IPS-15b (cell line): ENCODE measurements at regions not wholly inside any gene's neighbourhood (a gene's known extent, or its start where the extent isn't known, plus 50 kb on each side); places are given as distances from the start of the nearest gene placed in this dataset.
"Not testable (repeated sequence)": the region's sequence is repeated elsewhere in the genome, so short reads cannot be mapped to it uniquely, and the experiment has no call there.

Experiments
- H3K27me3 ChIP-seq: one replicate; pipeline ENCODE4 v1.6.1; 2013; ENCODE audit warnings: low read length; ENCODE audit not compliant: control insufficient read depth, insufficient read depth
- H3K36me3 ChIP-seq: one replicate; pipeline ENCODE4 v1.6.1; 2013; ENCODE audit warnings: low read length; ENCODE audit not compliant: control insufficient read depth, insufficient read depth
- H3K4me1 ChIP-seq: one replicate; pipeline ENCODE4 v1.6.1; 2013; ENCODE audit warnings: mild to moderate bottlenecking, low read length; ENCODE audit not compliant: control insufficient read depth, insufficient read depth
- H3K4me3 ChIP-seq: one replicate; pipeline ENCODE4 v1.5.1; 2013; ENCODE audit warnings: low read depth, low read length
- H3K9ac ChIP-seq: one replicate; pipeline ENCODE4 v1.6.1; 2013; ENCODE audit warnings: low read depth, mild to moderate bottlenecking, low read length
- H3K9me3 ChIP-seq: one replicate; pipeline ENCODE4 v1.6.1; 2013; ENCODE audit warnings: mild to moderate bottlenecking, low read length; ENCODE audit not compliant: control insufficient read depth, insufficient read depth

DNA sequence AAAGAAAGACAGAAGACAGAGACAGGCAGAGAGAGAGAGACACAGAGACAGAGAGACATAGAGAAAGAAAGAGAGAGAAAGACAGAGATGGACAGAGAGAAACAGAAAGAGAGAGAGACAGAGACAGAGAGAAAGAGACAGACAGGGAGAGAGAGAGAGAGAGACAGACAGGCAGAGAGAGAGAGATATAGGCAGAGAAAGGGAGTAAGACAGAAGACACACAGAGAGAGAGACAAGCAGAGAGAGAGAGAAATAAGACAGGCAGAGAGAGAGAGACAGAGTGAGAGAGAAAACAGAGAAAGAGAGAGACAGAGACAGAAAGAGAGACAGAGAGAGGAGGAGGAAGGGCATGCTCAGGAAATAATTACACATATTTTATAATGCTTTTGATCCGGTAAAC is 758.3 kb upstream of the DEFB115 start:
- Histone ChIP-seq H3K4me3 (peak overlapping the region; percentile 22), H3K36me3 (no peaks in the 10 kb centered on the region), H3K9ac (no peak overlapping the region), H3K4me1 (peaks cover 5% of the 10 kb centered on the region), H3K27me3 (peaks cover 8% of the 10 kb centered on the region), H3K9me3 (no peaks in the 10 kb centered on the region)

DNA sequence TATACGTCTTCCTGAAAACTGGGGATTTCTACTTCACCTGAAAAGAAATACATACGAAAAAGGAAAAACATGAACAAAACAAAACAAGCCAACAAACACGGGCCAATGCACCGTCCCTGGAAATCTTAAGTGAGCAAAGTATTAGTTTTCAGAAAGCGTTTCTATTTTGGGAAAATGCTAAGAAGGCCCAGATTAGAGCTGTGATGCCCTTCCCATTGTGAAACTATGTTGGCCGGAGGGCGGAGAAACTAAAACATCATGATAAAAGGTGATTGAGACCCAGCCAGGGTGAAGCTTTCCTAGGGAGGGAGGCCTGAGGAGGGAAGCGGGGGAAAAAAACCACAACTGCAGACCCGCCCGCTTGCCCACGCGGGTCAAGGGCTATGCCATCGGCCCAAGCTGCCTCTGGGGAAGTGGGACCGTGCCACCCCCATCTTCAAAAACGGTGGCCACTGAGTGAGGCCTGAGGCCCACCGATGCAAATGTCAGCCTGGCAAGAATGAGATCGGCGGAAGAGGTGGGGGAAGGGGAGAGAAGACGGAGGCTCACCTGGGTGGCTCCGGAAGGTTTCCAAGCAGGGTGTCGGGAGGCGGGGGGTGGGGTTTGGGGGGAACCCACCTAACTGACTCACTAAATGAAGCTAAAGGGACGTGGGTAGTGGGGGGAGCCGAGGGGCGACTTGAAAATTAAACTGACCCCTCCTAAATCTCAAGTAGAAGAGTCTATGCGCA is 757.6 kb upstream of the DEFB115 start:
- peak overlapping the region; percentile 22 for H3K4me3 ChIP-seq
- H3K9ac ChIP-seq, H3K27me3 ChIP-seq, H3K4me1 ChIP-seq, H3K36me3 ChIP-seq, H3K9me3 ChIP-seq: not testable (repeated sequence)

DNA sequence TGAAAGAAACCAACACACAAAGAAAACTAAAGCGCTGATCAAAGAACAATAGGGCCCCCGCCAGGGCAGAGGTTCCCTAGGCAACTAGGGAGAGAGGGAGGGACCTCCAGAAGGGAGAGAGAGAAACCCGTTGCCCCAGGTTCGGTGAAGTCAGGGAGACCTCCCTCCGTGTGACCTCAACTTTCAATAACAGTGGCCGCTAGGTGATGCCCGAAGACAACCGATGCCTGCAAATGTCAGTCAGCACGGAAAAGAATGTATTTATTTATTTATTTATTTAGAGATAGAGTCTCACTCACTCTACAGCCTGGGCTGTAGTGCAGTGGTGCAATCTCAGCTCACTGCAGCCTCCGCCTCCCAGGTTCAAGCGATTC is 757.0 kb upstream of the DEFB115 start:
- H3K9ac ChIP-seq, H3K36me3 ChIP-seq, H3K4me3 ChIP-seq, H3K4me1 ChIP-seq, H3K27me3 ChIP-seq, H3K9me3 ChIP-seq: not testable (repeated sequence)

DNA sequence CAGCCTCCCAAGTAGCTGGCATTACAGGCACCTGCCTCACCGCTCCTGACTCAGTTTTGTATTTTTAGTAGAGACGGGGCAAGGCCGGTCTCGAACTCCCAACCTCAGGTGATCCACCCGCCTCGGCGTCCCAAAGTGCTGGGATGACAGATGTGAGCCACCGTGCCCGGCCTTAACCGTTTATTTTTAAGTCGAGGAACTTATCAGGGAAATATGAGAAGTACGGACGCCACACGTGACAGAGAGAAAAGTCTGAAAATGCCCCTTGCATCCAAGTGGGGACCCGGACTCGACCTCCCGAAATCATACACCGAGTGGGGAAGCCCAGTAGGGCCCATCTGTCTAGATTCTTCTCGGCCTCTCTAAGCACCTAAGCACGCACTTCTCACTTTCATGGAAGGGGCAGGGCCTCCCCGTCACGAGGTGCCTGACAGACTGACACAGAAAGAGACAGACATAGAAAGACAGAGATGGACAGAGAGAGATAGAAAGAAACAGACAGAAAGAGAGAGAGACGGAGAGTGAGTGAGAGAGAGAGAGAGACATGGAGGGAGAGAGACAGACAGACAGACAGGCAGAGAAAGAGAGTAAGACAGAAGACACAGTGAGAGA is 756.5 kb upstream of the DEFB115 start:
- no peaks in the 10 kb centered on the region for H3K36me3 ChIP-seq
- no peak overlapping the region for H3K9ac ChIP-seq
- H3K9me3 ChIP-seq: no peaks in the 10 kb centered on the region
- H3K4me3 ChIP-seq: no peak overlapping the region
- peaks cover 5% of the 10 kb centered on the region for H3K4me1 ChIP-seq
- peaks cover 8% of the 10 kb centered on the region for H3K27me3 ChIP-seq

DNA sequence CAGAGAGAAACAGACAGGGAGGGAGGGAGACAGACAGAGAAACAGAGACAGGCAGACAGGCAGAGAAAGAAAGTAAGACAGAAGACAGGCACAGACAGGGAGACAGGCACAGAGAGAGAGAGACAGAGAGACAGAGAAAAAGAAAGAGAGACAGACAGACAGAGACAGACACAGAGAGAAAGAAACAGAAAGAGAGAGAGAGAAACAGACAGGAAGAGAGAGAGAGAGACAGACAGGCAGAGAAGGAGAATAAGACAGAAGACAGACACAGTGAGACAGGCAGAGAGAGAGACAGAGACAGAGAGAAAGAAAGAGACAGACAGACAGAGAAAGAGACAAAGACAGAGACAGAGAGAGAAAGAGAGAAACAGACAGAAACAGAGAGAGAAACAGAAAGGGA is 754.8 kb upstream of the DEFB115 start:
- Histone ChIP-seq H3K9me3 (no peaks in the 10 kb centered on the region), H3K36me3 (no peaks in the 10 kb centered on the region)

DNA sequence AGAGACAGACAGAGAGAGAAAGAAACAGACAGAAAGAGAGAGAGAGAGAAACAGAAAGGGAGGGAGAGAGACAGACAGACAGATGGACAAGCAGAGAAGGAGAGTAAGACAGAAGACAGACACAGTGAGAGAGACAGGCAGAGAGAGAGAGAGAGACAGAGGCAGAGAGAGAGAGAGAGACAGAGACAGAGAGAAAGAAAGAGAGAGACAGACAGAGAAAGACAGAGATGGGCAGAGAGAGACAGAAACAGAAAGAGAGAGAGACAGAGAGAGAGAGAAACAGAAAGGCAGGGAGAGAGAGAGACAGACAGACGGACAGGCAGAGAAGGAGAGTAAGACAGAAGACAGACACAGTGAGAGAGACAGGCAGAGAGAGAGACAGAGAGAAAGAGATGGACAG is 754.3 kb upstream of the DEFB115 start:
- not testable (repeated sequence) for H3K4me1 ChIP-seq, H3K27me3 ChIP-seq, H3K36me3 ChIP-seq, H3K9ac ChIP-seq, H3K9me3 ChIP-seq, H3K4me3 ChIP-seq

More for the DNA sequence above, 754.8 kb upstream of the DEFB115 start:
- H3K4me1 ChIP-seq: peaks cover 5% of the 10 kb centered on the region
- H3K9ac ChIP-seq: no peak overlapping the region
- no peak overlapping the region for H3K4me3 ChIP-seq
- peaks cover 8% of the 10 kb centered on the region for H3K27me3 ChIP-seq

DNA sequence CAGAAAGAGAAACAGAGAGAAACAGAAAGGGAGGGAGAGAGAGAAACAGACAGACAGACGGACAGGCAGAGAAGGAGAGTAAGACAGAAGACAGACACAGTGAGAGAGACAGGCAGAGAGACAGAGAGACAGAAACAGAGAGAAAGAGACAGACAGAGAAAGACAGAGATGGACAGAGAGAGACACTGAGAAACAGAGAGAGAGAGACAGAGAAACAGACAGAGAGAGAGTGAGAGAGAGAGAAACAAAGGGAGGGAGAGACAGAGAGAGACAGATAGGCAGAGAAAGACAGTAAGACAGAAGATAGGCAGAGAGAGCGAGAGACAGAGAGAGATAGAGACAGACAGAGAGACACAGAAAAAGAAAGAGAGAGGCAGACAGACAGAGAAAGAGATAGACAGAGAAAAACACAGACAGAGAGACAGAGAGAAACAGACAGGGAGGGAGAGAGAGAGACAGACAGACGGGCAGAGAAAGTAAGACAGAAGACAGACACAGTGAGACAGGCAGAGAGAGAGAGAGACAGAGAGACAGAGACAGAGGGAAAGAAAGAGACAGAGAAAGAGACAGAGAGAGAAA is 753.4 kb upstream of the DEFB115 start:
- H3K4me1 ChIP-seq: no peaks in the 10 kb centered on the region

DNA sequence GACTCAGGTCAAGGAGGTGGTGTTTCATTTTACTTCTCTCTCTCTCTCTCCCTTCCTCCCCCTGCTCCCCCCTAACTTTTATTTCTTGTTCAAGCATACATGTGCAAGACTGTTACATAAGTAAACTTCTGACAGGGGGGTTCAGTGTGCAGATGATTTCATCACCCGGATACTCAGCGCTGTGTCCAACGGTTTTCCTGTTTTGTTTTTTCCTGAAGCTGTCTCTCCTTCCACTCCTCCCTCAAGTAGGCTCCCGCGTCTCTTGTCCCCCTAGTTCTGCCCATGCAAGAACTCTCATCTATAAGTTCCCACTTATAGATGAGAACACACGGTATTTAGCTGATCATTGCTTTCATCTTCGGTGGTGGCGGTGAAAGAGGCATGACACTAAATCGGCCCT is 751.9 kb upstream of the DEFB115 start:
- H3K4me1 ChIP-seq: no peaks in the 10 kb centered on the region
- no peaks in the 10 kb centered on the region for H3K9me3 ChIP-seq

More for the DNA sequence above, 753.4 kb upstream of the DEFB115 start:
- Histone ChIP-seq H3K27me3 (peaks cover 8% of the 10 kb centered on the region), H3K9me3 (no peaks in the 10 kb centered on the region), H3K4me3 (no peak overlapping the region), H3K9ac (no peak overlapping the region), H3K36me3 (no peaks in the 10 kb centered on the region)

DNA sequence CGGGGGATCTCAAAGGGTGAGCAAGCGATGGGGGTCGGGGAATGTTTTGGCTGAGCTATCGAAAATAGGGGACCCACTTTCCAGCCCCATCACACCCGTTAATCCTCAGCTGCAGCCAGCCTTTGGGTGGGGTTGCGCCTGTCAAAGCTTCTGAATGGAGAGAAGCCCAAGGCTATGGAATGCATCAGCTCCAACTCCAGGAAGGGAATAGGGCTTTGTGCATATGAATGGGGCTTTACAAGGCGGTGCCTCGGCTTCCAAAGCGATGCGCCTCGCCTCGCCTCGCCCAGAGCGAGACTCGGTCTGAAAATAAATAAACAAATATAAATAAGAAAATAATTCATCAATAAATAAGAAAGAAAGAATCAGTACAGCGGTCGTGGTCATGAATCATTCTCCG is 751.4 kb upstream of the DEFB115 start:
- Histone ChIP-seq H3K4me1 (no peaks in the 10 kb centered on the region), H3K9ac (no peak overlapping the region), H3K4me3 (no peak overlapping the region), H3K9me3 (no peaks in the 10 kb centered on the region), H3K36me3 (no peaks in the 10 kb centered on the region), H3K27me3 (peaks cover 8% of the 10 kb centered on the region)

More for the DNA sequence above, 751.9 kb upstream of the DEFB115 start:
- Histone ChIP-seq H3K36me3 (no peaks in the 10 kb centered on the region), H3K9ac (no peak overlapping the region), H3K27me3 (peaks cover 8% of the 10 kb centered on the region), H3K4me3 (no peak overlapping the region)

DNA sequence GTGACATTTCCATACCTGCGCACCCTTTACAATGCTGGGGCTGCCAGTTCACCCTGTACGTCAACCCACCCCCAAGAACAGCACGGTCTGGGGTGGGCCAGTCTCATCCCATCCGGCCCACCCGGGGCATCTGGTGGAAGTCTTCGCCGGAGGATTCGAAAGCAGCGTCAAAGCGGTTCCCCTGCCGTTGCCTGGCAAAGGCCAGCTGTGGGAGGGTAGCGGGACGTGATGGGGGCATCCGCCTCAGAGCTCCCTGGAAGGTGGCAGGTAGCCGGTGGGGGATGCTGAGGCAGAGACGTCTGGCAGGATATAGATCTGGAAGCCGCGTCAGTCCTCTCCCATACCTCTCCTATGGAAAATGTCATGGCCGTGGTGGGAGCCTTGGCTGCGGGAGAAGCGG is 749.1 kb upstream of the DEFB115 start:
- H3K9me3 ChIP-seq: not testable (repeated sequence)

DNA sequence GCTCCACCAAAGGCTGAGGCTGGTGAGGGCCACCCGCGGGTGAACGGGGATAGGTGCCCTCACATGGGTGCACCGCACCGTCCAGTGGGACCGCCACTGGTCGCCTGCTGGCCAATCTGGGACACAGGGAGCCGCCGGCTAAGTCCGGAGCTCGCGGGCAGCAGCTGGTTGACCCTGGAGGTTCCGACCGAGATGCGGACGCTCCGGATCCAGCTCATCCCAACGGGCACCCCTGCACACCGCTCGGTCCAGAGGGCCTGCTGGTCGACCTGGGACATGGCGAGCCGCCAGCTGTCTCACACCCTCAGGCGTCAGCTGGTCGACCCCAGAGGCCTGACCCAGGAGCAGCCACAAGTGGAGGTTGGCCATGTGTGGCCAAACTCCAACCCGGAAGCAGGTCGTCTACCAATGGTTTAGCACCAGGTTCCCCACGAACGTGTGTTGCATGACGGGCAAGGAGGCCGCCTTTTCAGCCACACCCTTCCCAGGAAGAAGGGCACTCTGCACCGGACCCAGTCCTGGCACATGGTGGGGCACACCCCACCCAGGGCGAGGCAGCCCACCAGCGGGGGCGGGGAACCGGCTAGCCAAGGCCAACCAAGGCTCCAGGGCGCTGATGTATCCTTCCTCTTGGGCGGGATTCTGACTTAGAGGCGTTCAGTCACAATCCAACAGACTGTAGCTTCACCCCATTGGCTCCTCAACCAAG is 746.0 kb upstream of the DEFB115 start:
- Histone ChIP-seq H3K4me3 (no peak overlapping the region), H3K36me3 (no peaks in the 10 kb centered on the region), H3K4me1 (no peaks in the 10 kb centered on the region), H3K27me3 (no peaks in the 10 kb centered on the region), H3K9ac (no peak overlapping the region), H3K9me3 (no peaks in the 10 kb centered on the region)

More for the DNA sequence above, 749.1 kb upstream of the DEFB115 start:
- H3K36me3 ChIP-seq, H3K9ac ChIP-seq, H3K4me3 ChIP-seq, H3K27me3 ChIP-seq, H3K4me1 ChIP-seq: not testable (repeated sequence)
